ENCODE measurements at regions not wholly inside any gene's neighbourhood (a gene's known extent, or its start where the extent isn't known, plus 50 kb on each side); places are given as distances from the start of the nearest gene placed in this dataset.

DNA sequence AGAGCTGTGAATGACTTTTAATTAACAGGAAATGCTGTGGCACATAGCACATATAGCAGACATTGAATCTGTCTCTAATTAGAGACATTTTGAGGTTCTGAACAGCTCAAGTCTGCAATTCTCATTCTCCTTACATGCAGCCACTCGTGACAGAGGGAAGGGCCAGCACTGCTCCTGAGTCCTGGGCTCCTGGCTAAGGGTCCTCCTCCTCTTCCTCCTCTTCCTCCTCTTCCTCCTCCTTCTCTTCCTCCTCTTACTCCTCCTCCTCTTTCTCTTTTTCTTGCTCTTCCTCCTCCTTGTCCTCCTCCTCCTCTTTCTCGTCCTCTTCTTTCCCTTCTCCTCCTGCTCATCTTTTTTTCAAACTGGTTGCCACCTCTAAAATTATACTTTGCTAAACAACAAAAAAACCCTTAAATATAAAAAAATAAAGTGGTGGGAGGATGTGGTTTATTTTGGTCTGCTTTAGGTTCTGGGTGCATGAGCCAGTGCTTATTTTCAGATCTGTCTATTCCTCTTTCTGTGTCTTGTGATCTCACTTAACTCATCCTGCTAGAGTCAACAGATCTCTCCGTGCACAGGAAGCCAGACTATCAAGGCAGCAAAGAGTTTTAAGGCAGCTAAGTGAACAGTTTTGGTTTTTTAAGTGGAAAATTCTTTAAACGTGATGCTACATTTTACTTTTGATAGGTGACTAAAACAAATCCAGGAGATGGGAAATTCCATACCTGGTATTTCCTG is 159.3 kb downstream of the CD83 start:
- no peak for ATAC-seq

DNA sequence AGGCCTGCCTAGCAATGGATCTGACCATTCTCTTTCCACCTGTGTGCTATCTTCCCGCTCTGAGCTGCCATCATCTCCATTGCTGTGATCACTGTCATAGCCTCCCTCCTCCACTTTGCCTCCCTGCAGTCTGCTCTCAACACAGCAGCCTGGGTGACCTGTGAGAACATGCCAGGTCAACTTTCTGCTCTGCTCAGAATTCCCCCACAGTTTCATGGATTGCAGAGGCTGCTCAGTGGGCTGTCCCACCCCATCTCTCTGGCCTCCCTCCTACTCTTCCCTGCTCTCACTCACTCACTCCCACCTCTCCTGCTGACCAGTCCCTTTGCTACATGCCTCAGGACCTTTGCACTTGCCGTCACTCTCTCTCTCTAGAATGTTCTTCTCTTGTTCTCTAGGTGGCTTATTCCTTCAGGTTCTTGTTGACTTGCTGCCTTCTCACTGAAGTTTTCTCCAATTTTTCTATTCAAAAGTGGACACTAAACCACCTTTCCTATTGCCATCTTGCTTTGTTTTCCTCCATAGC is 159.9 kb downstream of the CD83 start:
- ATAC-seq: no peak

DNA sequence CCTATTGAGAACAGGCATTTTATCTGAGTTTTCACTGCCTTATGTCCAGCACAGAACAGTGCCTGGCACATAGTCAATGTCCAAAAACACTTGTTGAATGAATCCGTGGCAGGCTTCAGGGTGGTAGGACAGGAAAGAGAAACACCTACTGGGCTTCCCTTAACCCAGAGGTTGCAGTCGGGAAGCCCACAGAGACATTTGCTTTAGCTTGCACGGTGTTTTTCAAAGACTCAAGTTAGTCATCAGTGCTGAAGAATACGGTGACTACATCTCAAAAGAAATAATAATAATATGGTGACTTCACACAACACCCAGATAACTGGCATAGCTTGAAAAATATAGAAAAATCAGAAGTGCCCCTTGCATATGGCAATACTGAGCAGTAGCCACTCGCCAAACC is 160.4 kb downstream of the CD83 start:
- no peak for ATAC-seq

DNA sequence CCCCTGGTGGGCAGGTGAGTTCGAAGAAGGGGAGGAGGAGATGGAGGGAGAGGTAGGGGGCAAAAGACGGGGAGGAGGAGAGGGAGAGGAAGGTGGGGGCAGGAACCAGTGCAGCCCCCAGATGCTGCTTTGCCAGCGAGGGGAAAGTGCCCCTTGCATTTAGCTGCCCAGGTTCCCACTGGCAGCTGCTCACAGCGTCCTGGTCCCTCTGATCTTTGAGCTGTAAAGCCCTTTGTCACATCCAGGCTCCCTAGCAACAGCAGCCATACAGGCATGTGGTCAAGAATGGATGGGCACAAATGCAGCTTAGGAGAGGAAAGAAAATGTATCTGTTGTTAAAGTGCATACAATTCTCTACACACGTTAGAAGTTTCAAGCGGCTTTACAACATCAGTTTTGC is 160.9 kb downstream of the CD83 start:
- no peak for ATAC-seq

DNA sequence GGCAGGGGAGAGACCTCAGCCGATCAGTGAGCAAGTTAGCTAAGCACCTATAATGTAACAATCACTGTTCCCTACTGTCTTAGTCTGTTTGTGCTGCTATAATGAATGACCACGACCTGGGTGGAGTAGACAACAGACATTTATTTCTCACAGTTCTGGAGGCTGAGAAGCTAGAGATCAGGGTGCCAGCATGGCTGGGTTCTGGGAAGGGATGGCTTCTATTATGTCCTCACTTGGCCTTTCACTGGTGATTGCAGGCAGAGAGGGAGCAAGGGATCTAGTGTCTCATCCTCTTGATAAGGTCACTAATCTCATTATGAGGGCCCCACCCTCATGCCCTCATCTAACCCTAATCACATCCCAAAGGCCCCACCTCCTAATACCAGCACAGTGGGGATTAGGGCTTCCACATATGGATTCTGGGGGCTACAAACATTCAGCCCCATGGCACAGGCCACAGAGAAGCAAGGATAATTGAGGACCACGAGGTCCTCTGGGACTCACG is 162.5 kb downstream of the CD83 start:
- ATAC-seq: no peak

DNA sequence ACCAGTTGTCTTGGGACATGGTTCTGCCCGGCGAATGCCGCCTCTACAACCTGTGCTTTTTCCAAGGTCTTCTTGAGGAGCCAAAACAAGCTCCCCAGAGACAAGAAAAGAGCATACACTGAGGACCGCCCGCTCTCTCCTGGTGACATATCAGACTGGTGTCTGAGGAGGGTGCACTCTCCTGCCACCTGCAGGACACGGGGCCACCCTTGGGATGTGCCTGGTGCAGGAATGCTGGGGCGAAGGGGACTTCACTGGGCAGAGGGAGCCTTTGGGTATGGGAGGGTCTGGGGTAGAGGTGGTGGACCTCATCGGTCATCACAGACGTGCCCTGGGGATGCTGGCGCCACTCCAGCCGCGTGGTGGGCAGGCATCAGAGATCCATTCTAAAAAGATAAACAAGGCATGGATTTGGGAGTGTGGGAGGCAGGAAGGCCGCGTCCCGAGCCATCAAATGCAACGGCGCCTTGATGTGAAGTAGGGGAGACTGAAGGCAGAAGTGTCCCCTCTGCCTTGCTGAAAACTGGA is 163.3 kb downstream of the CD83 start:
- ATAC-seq: peak; percentile 8

DNA sequence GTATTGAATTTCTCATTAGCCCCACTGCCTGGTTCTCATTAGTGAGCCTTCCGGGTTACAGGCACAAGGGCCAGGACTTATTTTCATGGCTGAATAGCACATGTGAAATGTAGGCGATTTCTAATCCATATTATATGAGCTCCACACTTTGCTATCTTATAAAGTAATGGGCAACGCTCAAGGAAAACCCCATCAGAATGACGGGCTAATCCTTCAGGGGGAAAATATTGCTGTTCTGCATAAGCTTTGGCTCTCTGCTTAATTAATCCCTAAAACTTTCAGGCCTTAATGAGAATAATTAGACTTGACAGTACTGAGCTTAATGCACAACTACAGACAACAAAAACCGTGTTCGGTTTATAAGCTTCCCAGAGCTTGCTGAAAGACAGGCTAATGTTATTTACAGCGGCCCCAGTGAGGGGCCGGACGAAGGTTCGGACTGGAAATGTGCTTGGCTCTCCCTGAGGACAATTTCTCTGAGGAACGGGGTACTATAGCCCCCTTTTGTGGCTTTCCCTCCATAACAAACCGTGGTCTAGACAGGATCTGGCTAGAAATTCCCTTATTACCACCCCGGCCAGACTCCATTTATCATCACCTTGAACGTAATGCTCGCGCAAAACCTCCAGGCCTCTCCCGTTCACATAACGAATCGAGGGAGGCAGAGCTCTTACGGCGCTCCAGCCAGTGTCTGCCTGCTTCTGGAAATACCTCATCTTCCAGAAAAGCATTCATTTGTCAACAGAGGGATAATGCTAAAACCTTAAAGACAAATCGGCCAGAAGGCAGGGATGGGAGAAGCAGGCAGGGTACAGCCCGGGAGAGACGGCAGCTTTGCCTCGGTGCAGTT is 164.5 kb downstream of the CD83 start:
- ATAC-seq: no peak

DNA sequence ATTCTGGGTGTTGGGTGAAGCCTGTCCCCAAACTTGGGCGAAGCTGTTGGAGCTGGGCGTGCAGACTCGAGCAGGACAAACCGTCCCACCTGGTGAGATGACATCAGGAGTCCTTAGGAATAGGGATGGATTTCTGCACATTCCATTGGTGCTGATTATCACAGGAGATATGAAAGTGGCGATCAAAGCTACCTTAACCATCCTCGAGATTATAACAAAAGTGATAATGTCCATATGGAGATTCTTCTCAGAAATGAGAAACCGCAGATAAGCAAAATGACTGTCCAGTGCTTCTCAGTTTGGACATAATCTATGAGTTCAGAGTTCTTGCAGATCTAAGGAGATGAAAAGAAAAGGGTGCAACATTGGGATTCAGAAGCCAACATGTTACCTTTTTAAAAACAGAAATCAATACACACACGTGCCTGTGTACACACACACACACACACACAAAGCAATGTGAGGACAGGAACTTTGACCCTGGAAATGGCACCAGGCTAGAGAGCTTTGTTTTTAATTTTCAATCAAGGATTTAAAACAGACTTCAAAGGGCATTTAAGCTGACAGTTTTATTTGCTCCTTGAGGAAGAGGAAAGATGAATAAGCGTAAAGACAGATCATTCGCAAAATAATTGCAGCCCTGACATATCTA is 165.4 kb downstream of the CD83 start:
- no peak for ATAC-seq

DNA sequence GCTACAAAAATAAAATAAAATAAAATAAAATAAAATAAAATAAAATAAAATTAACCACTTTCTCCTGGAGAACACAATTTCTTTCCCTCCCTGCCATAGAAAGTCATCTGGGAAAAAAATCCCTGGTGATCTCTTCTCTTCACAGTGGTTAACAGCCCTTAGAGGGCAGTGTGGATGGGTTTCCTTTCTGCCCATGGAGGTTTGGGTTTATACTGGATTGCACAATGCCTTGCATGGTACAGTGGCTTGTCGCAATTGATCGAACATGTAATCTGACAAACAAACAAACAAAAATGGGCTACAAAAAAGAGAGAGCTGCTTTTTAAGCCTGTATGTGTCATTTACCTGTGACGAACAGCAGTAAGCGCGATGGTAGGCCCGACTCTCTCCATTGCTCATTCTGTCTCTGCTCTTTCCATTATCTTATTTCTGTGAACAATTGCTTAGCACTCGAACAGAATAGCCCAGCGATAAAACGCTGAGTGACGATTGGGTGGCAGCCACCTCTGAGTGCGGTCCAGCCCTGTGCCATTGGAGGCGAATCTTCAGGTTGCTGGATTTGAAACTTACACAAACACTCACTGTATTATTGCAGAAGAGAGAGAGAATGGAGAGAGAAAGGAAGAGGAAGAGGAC is 166.1 kb downstream of the CD83 start:
- no peak for ATAC-seq

DNA sequence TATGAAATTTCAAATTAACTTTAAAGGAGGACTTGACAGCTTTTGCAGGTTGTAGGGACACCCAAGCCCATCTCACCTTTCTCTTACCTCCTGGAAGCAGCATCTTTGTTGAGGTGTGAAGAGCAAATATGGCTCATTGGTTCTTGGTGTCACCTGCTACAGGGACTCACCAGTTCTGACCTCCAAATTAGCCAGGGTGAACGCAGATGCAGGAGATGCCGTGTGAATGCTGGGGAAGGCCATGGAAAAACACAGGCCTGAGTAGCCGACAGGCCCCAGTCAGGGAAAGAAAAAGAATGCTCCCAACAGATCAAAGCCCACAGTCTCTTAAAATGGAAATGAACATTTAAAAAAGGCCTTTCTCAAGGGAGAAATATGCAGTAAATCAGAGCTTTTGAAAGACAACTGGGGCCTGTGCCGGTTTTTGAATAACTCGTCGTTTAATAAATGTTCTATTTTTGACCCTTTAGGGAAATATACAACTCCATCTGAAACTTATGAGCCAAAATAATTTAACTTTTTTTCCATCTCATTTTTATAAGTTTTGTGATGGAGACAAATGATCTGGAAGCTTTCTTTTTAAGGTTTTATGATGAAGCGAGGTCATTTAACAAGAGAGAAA is 167.5 kb downstream of the CD83 start:
- ATAC-seq: no peak

DNA sequence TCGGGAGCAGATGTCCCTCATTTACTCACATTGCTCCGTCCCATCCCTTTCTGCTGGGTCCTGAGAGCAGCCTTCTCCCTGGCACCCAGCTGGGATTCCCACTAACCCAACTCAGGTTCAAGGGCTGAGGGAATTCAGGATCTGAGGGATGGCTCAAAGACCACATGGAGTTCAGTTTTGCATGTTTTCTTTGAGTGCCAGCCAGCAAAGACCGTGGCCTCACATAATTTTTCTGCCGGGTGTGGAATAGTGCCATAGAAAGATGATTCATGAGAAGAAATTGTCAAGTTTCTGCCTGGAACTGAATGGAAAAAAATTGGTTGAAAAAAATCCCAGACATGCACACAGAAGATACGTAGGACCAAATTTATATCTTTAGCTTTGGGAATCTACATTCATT is 168.6 kb downstream of the CD83 start:
- no peak for ATAC-seq

DNA sequence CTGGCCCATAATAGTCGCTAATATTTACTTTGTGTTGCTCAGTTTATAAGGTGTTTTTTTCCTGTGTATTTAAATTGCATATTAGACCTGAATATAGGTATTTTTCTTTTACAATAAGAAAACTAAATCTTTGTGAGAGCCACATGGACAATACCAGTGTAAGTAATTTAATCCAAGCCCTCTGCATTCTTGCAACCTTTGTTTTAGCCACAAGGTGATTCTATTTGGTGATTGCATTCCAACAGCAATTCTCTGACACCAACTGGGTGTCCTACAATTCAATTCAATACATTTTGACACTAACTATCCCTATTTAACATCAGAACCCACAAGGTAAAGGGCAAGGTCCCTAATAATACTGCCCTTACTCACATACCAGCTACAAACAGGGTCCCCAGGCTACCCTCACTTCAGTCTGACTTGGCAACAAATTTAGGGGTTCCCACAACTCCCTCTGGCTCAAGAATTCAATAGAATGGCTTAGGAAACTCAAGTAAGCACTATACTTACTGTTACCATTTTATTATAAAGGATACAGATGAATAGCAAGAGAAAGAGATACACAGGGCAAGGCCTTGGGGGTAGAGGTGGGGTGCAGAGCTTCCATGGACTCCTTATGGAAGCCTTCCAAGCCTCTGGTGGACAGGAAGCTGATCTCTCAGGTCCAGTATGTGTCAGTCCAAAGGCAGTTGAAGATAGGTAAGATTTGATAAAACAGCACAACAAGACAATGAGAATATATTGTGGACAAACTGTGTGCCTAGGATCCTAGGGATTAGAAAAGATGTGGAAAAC is 169.3 kb downstream of the CD83 start:
- no peak for ATAC-seq

DNA sequence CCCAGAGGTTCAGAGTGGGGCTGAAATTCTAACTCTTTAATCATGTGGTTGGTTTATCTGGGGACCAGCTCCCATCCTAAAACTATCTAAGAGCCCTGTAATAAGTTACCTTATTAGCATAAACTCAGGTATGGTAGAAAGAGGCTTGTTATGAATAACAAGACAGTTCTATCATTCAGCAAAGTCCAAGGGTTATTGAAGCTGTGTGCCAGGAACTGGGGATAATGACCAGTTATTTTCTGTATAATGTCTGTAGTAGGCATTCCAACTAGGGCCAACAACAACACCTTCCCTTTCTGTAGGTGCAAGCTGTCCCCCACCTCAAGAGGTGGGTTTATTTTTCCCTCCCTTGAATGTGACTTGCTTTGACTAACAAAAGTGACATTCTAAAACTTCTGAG is 170.1 kb downstream of the CD83 start:
- ATAC-seq: no peak

DNA sequence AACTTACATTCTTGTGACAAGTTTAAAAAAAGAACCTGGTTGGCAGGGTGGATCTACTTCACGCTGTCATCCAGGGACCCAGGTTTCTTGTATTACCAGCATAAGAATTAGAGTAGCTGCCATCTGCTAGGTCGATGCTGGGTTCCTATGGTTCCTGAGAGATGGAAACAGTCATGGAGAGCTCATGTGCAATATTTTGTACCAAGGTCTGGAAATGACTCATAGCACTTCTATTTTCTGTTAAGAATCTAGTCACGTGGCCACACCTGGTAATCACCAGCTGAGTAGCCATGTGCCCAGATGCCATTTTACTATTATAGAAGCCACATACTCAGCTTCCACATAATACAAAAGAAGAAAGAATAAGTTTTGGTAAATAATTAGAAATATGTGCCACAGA is 171.3 kb downstream of the CD83 start:
- ATAC-seq: peak; percentile 33

DNA sequence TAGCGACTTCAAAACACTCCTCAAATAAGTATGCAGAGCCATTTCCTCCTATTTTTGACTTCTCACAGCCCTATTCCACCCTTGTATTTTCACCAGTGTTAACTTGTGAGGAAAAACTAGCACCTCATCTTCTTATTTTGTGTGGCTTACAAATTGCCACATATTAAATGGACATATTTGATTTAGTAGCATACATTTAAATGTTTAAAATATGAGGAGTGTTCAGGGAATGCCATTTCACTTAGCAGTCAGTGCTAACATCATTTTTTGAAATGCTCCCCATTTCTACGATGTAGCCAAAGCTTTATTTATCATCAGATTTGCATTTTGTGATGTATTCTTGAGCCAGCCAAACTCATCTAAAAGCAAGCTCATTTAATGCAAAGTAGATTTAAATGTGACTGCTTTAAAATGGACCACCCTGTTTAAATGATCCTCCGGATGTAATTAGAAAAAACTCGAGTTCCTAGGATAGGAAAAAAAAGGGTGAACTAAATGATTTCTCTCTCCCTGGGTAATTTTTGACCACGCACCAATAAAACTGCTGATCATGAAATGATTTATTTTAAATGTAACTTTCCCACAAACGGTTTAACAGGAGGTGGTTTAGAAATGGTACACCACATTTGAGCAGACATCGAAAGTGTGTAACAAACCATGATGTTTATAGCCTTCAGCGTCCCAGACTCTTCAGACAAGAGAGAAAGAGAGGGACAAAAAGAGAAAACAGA is 172.6 kb downstream of the CD83 start:
- ATAC-seq: no peak

DNA sequence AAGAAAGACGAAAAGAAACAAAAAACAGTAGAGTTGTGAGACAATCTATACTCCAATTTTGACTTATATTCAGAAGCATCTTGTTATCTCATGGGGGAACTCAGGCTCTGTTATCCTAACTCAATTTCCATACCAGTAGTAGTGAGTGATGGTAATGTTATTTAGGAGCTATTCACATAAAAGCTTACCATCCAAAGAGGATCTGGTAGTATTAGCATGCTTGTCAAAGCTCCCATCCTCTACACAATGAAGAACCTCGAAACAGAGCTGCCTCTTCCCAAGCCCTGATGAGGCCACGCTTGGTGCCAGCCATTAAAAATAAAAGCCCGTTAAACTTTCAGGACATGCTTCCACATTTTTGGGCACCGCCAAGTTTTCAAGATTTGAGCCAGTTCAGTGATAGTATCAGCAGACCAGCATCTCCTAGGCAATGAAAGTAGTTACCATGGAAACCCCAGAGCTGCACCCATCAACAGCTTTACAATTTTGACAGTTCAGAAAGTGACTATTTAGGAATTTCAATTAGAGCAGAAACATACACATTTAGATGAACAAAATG is 173.3 kb downstream of the CD83 start:
- ATAC-seq: no peak

DNA sequence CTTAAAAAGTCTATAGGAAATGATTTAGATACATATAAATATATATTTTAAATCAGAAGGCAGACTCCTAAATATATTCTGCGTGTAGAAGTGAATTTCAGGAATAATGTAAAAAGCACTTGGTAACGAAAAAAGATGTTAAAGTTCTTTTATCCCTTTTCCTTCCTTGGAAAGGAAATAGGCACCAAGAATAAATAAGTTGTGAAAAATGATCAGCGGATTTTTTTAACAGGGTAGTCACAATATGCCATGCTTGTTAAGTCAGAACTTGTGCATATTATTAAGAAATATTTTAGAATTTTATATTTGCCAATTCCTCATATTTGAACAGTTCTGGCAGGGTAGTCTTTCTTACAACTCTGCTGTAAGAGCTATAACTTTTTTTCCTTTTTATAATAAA is 173.8 kb downstream of the CD83 start:
- no peak for ATAC-seq

DNA sequence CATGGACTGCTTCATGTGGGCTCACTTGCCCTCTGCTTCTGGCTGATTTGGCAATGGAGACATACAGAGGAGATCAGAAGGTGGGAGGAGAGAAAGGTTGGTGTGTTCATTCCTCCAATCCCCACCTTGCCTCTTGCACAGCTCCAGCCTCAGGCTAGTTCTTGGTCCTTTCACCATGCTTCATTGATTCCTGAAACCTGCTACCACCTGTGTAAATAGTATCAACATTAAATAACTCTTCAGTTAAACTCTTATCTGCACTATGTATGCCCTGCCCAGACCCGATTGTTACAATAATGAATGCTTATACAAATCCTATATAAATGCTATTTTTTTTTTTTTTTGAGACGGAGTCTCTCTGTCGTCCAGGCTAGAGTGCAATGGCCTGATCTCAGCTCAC is 174.5 kb downstream of the CD83 start:
- ATAC-seq: peak; percentile 57

DNA sequence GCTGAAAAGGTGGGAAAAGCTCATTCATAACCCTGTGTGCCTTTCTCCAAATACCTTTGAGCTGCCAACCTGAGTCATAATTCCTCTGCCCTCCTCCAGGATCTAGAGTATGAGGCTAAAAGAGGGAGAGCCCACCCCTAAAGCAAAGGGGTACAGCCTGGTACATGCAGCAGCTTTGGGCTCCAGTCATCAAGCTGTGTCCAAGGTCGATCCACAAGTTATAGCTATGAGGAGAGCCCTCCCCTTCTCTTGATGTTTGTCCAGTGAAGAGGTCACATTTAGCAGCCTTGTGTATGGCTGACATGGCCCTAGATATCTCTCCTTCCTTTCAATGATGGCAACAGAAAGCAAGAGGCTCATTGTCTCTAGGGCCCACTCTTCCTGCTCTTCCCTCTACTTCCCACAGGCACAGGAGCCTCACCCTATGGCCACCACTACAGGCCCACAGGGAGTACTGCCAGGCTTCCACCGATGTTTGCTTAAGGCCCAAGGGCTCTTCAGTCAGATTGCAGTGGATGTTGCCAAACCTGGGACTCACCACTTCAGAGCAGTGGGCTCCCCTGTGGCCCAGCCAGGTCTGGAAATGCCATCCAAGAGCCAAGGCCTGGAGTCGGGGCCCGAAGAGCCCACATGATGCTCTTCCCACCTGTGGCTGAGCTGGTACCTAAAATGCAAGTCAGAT is 176.8 kb downstream of the CD83 start:
- no peak for ATAC-seq

Measured in esophagus mucosa (tissue), 1 donor.